ENCODE measurements at regions not wholly inside any gene's neighbourhood (a gene's known extent, or its start where the extent isn't known, plus 50 kb on each side); places are given as distances from the start of the nearest gene placed in this dataset.
"Not testable (repeated sequence)": the region's sequence is repeated elsewhere in the genome, so short reads cannot be mapped to it uniquely, and the experiment has no call there.

DNA sequence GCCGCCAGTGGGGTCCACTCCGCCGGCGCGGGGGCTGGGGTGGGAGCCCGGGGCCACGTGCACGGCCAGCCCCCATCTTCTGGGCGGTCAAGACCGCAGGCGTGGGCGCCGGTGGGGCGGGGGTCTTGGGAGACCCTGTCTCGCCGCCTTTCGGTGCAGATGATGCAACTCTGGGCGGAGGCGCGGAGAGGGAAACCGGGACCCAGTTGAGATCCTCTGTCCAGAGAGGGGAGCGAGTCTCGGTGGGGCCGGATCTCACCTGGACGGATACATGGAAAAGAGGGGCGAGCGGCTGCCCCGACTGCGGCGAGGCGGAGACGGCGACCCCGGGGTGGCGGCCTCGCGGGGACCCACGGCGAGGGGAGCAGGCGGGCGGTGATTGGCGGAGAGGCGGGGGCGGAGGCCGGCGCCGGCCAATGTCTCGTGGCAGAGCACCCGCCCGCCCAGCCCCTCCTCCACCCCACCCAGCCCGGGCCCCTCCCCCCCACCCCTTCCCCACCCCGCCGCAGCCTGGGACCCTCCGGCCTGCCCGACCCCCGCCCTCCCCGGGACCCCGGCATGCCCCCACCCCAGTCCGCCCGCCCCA lies 4054.1 kb upstream of the TPTE start:
- TF ChIP-seq, protein P1, sequence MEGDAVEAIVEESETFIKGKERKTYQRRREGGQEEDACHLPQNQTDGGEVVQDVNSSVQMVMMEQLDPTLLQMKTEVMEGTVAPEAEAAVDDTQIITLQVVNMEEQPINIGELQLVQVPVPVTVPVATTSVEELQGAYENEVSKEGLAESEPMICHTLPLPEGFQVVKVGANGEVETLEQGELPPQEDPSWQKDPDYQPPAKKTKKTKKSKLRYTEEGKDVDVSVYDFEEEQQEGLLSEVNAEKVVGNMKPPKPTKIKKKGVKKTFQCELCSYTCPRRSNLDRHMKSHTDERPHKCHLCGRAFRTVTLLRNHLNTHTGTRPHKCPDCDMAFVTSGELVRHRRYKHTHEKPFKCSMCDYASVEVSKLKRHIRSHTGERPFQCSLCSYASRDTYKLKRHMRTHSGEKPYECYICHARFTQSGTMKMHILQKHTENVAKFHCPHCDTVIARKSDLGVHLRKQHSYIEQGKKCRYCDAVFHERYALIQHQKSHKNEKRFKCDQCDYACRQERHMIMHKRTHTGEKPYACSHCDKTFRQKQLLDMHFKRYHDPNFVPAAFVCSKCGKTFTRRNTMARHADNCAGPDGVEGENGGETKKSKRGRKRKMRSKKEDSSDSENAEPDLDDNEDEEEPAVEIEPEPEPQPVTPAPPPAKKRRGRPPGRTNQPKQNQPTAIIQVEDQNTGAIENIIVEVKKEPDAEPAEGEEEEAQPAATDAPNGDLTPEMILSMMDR (IDR thresholded peaks at IDR 0.05): not testable (repeated sequence)
- not testable (repeated sequence) for TF ChIP-seq POLR2A (IDR thresholded peaks at IDR 0.05)

Measured in vagina (tissue), 2 donors.